Caco-2 (cell line): ENCODE measurements at regions not wholly inside any gene's neighbourhood (a gene's known extent, or its start where the extent isn't known, plus 50 kb on each side); places are given as distances from the start of the nearest gene placed in this dataset.

ENCODE experiments used
- BruUV-seq: library from RNA; stranded (reverse); fragments of 400-500 nt; replicated peaks from 2 replicates; lab custom pipeline; 2021; lab: Mats Ljungman, UMichigan
- CTCF ChIA-PET: fragments of 300-600 bp; sonication (Branson Sonifier 250); formaldehyde crosslinking; loops from one replicate; lab custom pipeline; 2022; ENCODE audit warnings: antibody characterized with exemption; lab: Charles Lee
- POLR2A ChIA-PET: fragments of 300-600 bp; sonication (Branson Sonifier 250); formaldehyde crosslinking; loops from one replicate; lab custom pipeline; 2022; ENCODE audit warnings: antibody characterized with exemption; lab: Charles Lee
- DNase-seq, 2 experiments: peaks; one replicate each; pipeline versions ENCODE4 v3.0.0 to v3.0.0-alpha.2; 2020 to 2022
- H3K27me3 ChIP-seq: replicated peaks from 2 replicates; pipeline ENCODE4 v1.6.0; 2011; ENCODE audit warnings: low read length; ENCODE audit not compliant: control insufficient read depth, insufficient read depth
- H3K36me3 ChIP-seq: 2 replicates; pipeline ENCODE4 v1.5.1; 2011; ENCODE audit warnings: low read length; ENCODE audit not compliant: control insufficient read depth, insufficient read depth
- H3K4me1 ChIP-seq: fragments of 250-450 bp; sonication (Bioruptor Pico); 2 replicates; pipeline ENCODE4 v1.5.1; 2020; ENCODE audit warnings: mild to moderate bottlenecking
- H3K4me3 ChIP-seq: 2 replicates; pipeline ENCODE4 v1.5.1; 2011; ENCODE audit warnings: low read depth, mild to moderate bottlenecking, control low read depth, low read length
- H3K9me3 ChIP-seq: fragments of 250-450 bp; sonication (Bioruptor Pico); 2 replicates; pipeline ENCODE4 v1.5.1; 2020; ENCODE audit warnings: mild to moderate bottlenecking, moderate library complexity
- H3K27ac Mint-ChIP-seq: one replicate; pipeline ENCODE4 v1.8.0; 2022; ENCODE audit warnings: mixed read lengths; ENCODE audit not compliant: unreplicated experiment
- H3K27me3 Mint-ChIP-seq: one replicate; pipeline ENCODE4 v1.8.0; 2022; ENCODE audit warnings: mixed read lengths; ENCODE audit not compliant: insufficient read depth, unreplicated experiment
- H3K36me3 Mint-ChIP-seq: one replicate; pipeline ENCODE4 v1.8.0; 2022; ENCODE audit warnings: mild to moderate bottlenecking, mixed read lengths; ENCODE audit not compliant: insufficient read depth, unreplicated experiment
- H3K4me1 Mint-ChIP-seq: one replicate; pipeline ENCODE4 v1.8.0; 2022; ENCODE audit warnings: low read depth, mixed read lengths; ENCODE audit not compliant: unreplicated experiment
- H3K4me3 Mint-ChIP-seq: one replicate; pipeline ENCODE4 v1.8.0; 2022; ENCODE audit warnings: mild to moderate bottlenecking, moderate library complexity, mixed read lengths; ENCODE audit not compliant: unreplicated experiment
- H3K9me3 Mint-ChIP-seq: one replicate; pipeline ENCODE4 v1.8.0; 2022; ENCODE audit warnings: mixed read lengths; ENCODE audit not compliant: unreplicated experiment
- CTCF ChIP-seq, 2 experiments: fragments of 200-600 bp in 1 of 2; IDR thresholded peaks; 1 replicate in 1 of 2; 2 replicates in 1 of 2; pipeline versions ENCODE4 v1.5.1 to v1.8.0; 2011 to 2022; ENCODE audit warnings: antibody characterized with exemption in 1 of 2, control low read depth in 1 of 2, inconsistent platforms in 1 of 2, low read depth in 1 of 2, low read length in 1 of 2, mild to moderate bottlenecking in 1 of 2, moderate library complexity in 1 of 2; ENCODE audit not compliant: insufficient read depth in 1 of 2, severe bottlenecking in 1 of 2, unreplicated experiment in 1 of 2
- intact Hi-C: fragments of 100-400 bp; cut with micrococcal nuclease; formaldehyde crosslinking; loops from one replicate; pipeline ENCODE4 v1.10.0; 2022; ENCODE audit not compliant: unreplicated experiment

- H3K4me3 Mint-ChIP-seq, result no peak overlapping the region
- no peaks in the 10 kb centered on the region for H3K9me3 ChIP-seq
- DNase-seq, result no peak
- no peak for TF ChIP-seq CTCF (IDR thresholded peaks at IDR 0.05; ENCODE audit: insufficient read depth in 1 of 2, low read depth in 1 of 2, low read length in 1 of 2, severe bottlenecking in 1 of 2, unreplicated experiment in 1 of 2)
- H3K9me3 Mint-ChIP-seq, result no peaks in the 10 kb centered on the region
- peaks cover 8% of the 10 kb centered on the region; the same call in 1 of the 2 replicates for H3K4me1 ChIP-seq
- peaks cover 14% of the 10 kb centered on the region for H3K4me1 Mint-ChIP-seq
- BruUV-seq, result no TSS peak
- no peaks in the 10 kb centered on the region for H3K36me3 ChIP-seq
- no peaks in the 10 kb centered on the region for H3K27me3 Mint-ChIP-seq
- H3K36me3 Mint-ChIP-seq, result no peaks in the 10 kb centered on the region
- ChIA-PET CTCF (no interaction called here), POLR2A (no interaction called here)
- intact Hi-C loops, result no loop called here
- H3K27ac Mint-ChIP-seq, result no peak overlapping the region
- no peak overlapping the region for H3K4me3 ChIP-seq
- no peaks in the 10 kb centered on the region for H3K27me3 ChIP-seq
These were observed 235.7 kb upstream of the COPS8 start for GRCh38 chr2:236849940-236850339.

- H3K27me3 ChIP-seq, result no peaks in the 10 kb centered on the region
- H3K9me3 ChIP-seq, result no peaks in the 10 kb centered on the region
- peaks cover 9% of the 10 kb centered on the region for H3K9me3 Mint-ChIP-seq
- intact Hi-C loops, result no loop called here
- DNase-seq, result no peak
- H3K36me3 ChIP-seq, result no peaks in the 10 kb centered on the region
- no peak overlapping the region for H3K4me3 ChIP-seq
- POLR2A ChIA-PET, result no interaction called here
- H3K27me3 Mint-ChIP-seq, result no peaks in the 10 kb centered on the region
- CTCF ChIA-PET, result no interaction called here
- BruUV-seq, result no TSS peak
- peaks cover 14% of the 10 kb centered on the region for H3K4me1 Mint-ChIP-seq
- no peak overlapping the region for H3K27ac Mint-ChIP-seq
- peaks cover 4% of the 10 kb centered on the region for H3K36me3 Mint-ChIP-seq
- peaks cover 8% of the 10 kb centered on the region; the same call in 1 of the 2 replicates for H3K4me1 ChIP-seq
- H3K4me3 Mint-ChIP-seq, result no peak overlapping the region
- no peak for TF ChIP-seq CTCF (IDR thresholded peaks at IDR 0.05; ENCODE audit: insufficient read depth in 1 of 2, low read depth in 1 of 2, low read length in 1 of 2, severe bottlenecking in 1 of 2, unreplicated experiment in 1 of 2)
These were observed 234.5 kb upstream of the COPS8 start for GRCh38 chr2:236851187-236851586.

GRCh38 chr2:236852100-236852976, 233.4 kb upstream of the COPS8 start:
- no peak for TF ChIP-seq CTCF (IDR thresholded peaks at IDR 0.05; ENCODE audit: insufficient read depth in 1 of 2, low read depth in 1 of 2, low read length in 1 of 2, severe bottlenecking in 1 of 2, unreplicated experiment in 1 of 2)
- intact Hi-C loops, result no loop called here
- H3K27ac Mint-ChIP-seq, result no peak overlapping the region
- H3K9me3 ChIP-seq, result no peaks in the 10 kb centered on the region
- H3K27me3 Mint-ChIP-seq, result no peaks in the 10 kb centered on the region
- ChIA-PET CTCF (no interaction called here), POLR2A (no interaction called here)
- BruUV-seq, result no TSS peak
- no peak for DNase-seq
- no peaks in the 10 kb centered on the region for H3K27me3 ChIP-seq
- peaks cover 4% of the 10 kb centered on the region for H3K36me3 Mint-ChIP-seq
- H3K4me3 ChIP-seq, result no peak overlapping the region
- H3K4me1 ChIP-seq, result peaks cover 8% of the 10 kb centered on the region; the same call in 1 of the 2 replicates
- peaks cover 14% of the 10 kb centered on the region for H3K4me1 Mint-ChIP-seq
- no peaks in the 10 kb centered on the region for H3K36me3 ChIP-seq
- peaks cover 9% of the 10 kb centered on the region for H3K9me3 Mint-ChIP-seq
- no peak overlapping the region for H3K4me3 Mint-ChIP-seq
